GM23338 (cell line): ENCODE measurements at regions not wholly inside any gene's neighbourhood (a gene's known extent, or its start where the extent isn't known, plus 50 kb on each side); places are given as distances from the start of the nearest gene placed in this dataset.

Experiments used
- EZH2 ChIP-seq: fragments of 200-600 bp; sonication (generic); IDR thresholded peaks from one replicate; pipeline ENCODE4 v1.8.0; 2017; ENCODE audit warnings: antibody characterized with exemption, mild to moderate bottlenecking, low read depth; ENCODE audit not compliant: unreplicated experiment
- EZH2phosphoT487 ChIP-seq: fragments of 200-600 bp; sonication (generic); IDR thresholded peaks from one replicate; pipeline ENCODE4 v1.8.1; 2018; ENCODE audit warnings: antibody characterized with exemption; ENCODE audit not compliant: unreplicated experiment
- POLR2AphosphoS5 ChIP-seq: IDR thresholded peaks from 2 replicates; pipeline ENCODE4 v1.6.1; 2016; ENCODE audit warnings: antibody characterized with exemption, low read depth
- TF ChIP-seq, protein P1 (sequence below), 2 experiments: fragments of 200-600 bp in 1 of 2; sonication (generic) in 1 of 2; conservative IDR thresholded peaks; 2 replicates each; pipeline versions ENCODE4 v1.5.1 to v1.6.1; 2016 to 2017; ENCODE audit warnings: antibody characterized with exemption in 2 of 2, low read depth in 2 of 2, mild to moderate bottlenecking in 2 of 2, moderate library complexity in 1 of 2
- TF ChIP-seq, protein P2 (sequence below): IDR thresholded peaks from one replicate; pipeline ENCODE4 v1.6.1; 2018; ENCODE audit warnings: antibody characterized with exemption; ENCODE audit not compliant: unreplicated experiment
- TF ChIP-seq, protein P3 (sequence below): IDR thresholded peaks from 2 replicates; pipeline ENCODE4 v1.6.1; 2016; ENCODE audit warnings: antibody characterized with exemption
- TF ChIP-seq, protein P4 (sequence below): fragments of 250-450 bp; sonication (Bioruptor Pico); IDR thresholded peaks from 2 replicates; pipeline ENCODE4 v1.5.0; 2020; ENCODE audit warnings: mild to moderate bottlenecking, moderate library complexity

DNA sequence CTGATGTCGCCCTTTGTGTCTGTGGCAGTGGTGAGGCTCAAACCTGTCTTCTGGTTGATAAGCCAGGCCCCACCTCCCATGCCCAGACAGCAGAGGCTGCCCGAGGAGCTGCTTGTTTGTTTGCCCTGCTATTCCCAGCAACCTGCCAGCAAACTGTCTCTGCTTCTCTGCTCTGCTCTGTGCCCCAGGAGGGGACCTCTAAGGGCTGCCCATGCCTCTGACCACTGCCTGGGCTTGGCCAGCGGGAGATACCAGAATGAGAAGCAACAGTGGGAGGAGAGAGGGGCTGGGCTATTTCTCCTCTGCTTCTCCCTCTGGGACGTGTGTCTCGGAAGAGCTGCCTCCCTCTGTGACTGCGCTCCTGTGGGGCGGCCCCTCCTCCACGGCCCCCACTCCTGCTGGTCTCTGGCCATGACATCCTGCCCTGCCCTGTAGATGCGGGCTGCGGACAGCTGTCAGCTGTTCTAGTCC lies 213.1 kb downstream of the RPLP1 start:
- TF ChIP-seq, protein P1, sequence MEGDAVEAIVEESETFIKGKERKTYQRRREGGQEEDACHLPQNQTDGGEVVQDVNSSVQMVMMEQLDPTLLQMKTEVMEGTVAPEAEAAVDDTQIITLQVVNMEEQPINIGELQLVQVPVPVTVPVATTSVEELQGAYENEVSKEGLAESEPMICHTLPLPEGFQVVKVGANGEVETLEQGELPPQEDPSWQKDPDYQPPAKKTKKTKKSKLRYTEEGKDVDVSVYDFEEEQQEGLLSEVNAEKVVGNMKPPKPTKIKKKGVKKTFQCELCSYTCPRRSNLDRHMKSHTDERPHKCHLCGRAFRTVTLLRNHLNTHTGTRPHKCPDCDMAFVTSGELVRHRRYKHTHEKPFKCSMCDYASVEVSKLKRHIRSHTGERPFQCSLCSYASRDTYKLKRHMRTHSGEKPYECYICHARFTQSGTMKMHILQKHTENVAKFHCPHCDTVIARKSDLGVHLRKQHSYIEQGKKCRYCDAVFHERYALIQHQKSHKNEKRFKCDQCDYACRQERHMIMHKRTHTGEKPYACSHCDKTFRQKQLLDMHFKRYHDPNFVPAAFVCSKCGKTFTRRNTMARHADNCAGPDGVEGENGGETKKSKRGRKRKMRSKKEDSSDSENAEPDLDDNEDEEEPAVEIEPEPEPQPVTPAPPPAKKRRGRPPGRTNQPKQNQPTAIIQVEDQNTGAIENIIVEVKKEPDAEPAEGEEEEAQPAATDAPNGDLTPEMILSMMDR (conservative IDR thresholded peaks at IDR 0.05; ENCODE audit: low read depth in 2 of 2): no peak
- TF ChIP-seq EZH2 (no peak), POLR2AphosphoS5 (no peak), EZH2phosphoT487 (no peak)
- TF ChIP-seq, protein P2, sequence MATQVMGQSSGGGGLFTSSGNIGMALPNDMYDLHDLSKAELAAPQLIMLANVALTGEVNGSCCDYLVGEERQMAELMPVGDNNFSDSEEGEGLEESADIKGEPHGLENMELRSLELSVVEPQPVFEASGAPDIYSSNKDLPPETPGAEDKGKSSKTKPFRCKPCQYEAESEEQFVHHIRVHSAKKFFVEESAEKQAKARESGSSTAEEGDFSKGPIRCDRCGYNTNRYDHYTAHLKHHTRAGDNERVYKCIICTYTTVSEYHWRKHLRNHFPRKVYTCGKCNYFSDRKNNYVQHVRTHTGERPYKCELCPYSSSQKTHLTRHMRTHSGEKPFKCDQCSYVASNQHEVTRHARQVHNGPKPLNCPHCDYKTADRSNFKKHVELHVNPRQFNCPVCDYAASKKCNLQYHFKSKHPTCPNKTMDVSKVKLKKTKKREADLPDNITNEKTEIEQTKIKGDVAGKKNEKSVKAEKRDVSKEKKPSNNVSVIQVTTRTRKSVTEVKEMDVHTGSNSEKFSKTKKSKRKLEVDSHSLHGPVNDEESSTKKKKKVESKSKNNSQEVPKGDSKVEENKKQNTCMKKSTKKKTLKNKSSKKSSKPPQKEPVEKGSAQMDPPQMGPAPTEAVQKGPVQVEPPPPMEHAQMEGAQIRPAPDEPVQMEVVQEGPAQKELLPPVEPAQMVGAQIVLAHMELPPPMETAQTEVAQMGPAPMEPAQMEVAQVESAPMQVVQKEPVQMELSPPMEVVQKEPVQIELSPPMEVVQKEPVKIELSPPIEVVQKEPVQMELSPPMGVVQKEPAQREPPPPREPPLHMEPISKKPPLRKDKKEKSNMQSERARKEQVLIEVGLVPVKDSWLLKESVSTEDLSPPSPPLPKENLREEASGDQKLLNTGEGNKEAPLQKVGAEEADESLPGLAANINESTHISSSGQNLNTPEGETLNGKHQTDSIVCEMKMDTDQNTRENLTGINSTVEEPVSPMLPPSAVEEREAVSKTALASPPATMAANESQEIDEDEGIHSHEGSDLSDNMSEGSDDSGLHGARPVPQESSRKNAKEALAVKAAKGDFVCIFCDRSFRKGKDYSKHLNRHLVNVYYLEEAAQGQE: no peak
- TF ChIP-seq, protein P3, sequence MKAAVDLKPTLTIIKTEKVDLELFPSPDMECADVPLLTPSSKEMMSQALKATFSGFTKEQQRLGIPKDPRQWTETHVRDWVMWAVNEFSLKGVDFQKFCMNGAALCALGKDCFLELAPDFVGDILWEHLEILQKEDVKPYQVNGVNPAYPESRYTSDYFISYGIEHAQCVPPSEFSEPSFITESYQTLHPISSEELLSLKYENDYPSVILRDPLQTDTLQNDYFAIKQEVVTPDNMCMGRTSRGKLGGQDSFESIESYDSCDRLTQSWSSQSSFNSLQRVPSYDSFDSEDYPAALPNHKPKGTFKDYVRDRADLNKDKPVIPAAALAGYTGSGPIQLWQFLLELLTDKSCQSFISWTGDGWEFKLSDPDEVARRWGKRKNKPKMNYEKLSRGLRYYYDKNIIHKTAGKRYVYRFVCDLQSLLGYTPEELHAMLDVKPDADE: no peak
- TF ChIP-seq, protein P4, sequence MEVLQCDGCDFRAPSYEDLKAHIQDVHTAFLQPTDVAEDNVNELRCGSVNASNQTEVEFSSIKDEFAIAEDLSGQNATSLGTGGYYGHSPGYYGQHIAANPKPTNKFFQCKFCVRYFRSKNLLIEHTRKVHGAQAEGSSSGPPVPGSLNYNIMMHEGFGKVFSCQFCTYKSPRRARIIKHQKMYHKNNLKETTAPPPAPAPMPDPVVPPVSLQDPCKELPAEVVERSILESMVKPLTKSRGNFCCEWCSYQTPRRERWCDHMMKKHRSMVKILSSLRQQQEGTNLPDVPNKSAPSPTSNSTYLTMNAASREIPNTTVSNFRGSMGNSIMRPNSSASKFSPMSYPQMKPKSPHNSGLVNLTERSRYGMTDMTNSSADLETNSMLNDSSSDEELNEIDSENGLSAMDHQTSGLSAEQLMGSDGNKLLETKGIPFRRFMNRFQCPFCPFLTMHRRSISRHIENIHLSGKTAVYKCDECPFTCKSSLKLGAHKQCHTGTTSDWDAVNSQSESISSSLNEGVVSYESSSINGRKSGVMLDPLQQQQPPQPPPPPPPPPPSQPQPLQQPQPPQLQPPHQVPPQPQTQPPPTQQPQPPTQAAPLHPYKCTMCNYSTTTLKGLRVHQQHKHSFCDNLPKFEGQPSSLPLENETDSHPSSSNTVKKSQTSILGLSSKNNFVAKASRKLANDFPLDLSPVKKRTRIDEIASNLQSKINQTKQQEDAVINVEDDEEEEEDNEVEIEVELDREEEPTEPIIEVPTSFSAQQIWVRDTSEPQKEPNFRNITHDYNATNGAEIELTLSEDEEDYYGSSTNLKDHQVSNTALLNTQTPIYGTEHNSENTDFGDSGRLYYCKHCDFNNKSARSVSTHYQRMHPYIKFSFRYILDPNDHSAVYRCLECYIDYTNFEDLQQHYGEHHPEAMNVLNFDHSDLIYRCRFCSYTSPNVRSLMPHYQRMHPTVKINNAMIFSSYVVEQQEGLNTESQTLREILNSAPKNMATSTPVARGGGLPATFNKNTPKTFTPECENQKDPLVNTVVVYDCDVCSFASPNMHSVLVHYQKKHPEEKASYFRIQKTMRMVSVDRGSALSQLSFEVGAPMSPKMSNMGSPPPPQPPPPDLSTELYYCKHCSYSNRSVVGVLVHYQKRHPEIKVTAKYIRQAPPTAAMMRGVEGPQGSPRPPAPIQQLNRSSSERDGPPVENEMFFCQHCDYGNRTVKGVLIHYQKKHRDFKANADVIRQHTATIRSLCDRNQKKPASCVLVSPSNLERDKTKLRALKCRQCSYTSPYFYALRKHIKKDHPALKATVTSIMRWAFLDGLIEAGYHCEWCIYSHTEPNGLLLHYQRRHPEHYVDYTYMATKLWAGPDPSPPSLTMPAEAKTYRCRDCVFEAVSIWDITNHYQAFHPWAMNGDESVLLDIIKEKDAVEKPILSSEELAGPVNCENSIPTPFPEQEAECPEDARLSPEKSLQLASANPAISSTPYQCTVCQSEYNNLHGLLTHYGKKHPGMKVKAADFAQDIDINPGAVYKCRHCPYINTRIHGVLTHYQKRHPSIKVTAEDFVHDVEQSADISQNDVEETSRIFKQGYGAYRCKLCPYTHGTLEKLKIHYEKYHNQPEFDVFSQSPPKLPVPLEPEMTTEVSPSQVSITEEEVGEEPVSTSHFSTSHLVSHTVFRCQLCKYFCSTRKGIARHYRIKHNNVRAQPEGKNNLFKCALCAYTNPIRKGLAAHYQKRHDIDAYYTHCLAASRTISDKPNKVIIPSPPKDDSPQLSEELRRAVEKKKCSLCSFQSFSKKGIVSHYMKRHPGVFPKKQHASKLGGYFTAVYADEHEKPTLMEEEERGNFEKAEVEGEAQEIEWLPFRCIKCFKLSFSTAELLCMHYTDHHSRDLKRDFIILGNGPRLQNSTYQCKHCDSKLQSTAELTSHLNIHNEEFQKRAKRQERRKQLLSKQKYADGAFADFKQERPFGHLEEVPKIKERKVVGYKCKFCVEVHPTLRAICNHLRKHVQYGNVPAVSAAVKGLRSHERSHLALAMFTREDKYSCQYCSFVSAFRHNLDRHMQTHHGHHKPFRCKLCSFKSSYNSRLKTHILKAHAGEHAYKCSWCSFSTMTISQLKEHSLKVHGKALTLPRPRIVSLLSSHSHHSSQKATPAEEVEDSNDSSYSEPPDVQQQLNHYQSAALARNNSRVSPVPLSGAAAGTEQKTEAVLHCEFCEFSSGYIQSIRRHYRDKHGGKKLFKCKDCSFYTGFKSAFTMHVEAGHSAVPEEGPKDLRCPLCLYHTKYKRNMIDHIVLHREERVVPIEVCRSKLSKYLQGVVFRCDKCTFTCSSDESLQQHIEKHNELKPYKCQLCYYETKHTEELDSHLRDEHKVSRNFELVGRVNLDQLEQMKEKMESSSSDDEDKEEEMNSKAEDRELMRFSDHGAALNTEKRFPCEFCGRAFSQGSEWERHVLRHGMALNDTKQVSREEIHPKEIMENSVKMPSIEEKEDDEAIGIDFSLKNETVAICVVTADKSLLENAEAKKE (CRISPR knock-in tag): no peak
